ENCODE measurements at regions not wholly inside any gene's neighbourhood (a gene's known extent, or its start where the extent isn't known, plus 50 kb on each side); places are given as distances from the start of the nearest gene placed in this dataset.
A peak's percentile ranks its signal among the peaks of the same experiment; 100 is the strongest.

DNA sequence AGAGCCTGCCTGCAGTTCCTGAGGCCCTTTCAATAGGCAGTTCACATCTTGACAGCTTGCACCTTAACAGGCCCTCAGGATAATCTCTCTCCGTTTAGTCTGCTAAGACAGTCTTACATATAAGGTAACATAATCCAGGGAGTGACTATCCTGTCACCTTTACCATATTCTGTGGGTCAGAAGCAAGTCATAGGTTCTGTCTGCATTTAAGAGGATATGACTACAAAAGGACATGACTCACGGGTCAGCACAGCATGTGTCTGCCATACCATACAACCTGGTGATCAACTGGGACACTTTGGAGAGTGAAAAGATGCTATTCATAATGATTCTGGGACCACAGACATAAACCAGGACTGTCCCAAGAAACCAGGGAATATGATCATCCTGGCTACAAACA is 611.1 kb downstream of the SOX6 start:
- DNase-seq = no peak

DNA sequence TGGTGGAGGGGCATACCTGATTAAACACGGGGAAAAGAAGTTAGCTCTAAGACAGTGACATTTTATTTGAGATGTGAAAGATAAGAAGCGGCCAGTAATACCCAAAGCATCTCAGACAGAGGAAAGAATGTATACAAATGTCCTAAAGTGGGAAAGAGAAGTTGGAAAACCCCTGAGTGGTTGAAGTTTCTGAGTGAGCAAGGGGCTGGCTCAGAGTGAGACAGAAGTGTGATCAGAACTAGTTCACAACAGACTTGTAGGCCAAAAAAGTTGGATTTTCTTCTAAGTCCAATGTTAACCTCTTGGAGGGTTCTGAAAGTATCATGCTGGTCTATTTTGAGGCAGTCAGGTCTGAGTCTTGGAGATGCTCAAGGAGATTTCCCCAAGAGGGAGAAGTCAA is 608.7 kb downstream of the SOX6 start:
- no peak for DNase-seq

DNA sequence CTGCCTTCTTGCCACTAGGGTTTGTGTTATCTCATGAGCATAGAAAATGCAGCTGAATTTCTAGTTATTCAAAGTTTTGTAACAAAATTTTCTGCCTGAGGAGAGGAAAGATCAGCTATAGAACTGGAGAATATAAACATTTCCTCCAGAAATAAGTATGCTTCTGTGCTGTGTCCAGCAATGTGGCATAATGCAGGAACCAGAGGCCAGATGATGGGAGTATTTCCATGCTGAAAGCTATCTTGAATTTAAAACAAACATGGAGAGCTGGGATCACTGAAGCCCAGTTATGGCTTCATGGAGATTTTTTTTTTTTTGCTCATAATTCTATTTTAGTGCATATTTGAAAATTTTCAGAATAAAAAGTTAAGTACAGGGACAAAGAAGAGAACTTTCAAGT is 608.2 kb downstream of the SOX6 start:
- no peak for DNase-seq

DNA sequence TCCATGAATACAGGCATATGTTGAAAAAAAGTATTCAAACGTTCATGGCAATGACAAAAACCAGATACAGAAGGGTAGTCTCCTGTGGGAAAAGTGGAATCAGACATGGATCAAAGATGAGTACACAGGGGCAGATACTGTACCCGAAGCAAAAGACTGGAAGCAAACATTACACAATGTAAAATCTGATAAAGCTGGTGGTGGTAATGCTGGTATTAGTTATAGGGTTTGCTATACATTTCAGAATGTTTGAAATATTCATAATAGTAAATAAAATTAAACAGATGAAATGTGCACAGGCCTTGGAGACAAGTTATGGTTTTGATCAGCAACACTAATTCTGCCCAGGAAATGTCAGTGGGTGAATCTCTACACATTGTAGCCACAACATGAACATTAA is 607.6 kb downstream of the SOX6 start:
- no peak for DNase-seq

DNA sequence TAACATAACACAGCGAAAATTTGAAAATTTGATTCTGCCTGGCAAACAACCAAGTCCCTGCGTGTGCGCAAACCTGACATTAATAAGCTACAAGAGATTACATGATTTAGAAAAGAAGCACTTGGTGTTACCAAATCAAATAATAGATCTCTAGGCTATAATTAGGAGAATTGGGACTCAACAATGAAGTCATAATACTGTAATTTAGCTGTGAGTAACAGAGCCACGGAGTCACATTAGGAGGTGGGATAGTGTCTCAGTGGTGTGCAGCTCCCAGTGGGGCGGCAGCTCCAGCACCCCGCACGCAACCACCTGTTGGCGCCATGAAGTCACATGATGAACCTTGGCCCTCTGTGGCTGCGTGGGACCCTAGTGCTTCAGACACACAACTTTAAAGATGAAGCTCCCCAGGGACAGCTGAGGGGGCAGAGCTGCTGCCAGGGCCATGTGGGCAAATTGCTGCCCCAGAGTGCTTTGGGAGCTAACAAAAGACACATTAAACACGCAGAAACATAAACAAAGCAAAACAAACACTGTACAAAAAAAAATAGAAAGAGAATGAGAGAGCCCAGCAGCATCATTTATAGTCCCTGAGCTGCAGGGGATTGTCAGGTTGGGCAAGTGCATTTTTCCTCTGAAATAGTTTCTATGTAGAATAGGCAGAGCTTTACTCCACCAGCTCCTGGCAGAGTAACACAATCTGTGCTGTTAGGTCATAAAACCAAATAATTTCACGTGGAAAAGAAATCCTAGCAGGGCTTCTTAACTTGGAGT is 605.6 kb downstream of the SOX6 start:
- no peak for DNase-seq

GRCh38 chr11:15754221-15754620 is 602.1 kb downstream of the SOX6 start:
- no peak for DNase-seq

GRCh38 chr11:15757048-15757698 is 599.2 kb downstream of the SOX6 start:
- DNase-seq = no peak

DNA sequence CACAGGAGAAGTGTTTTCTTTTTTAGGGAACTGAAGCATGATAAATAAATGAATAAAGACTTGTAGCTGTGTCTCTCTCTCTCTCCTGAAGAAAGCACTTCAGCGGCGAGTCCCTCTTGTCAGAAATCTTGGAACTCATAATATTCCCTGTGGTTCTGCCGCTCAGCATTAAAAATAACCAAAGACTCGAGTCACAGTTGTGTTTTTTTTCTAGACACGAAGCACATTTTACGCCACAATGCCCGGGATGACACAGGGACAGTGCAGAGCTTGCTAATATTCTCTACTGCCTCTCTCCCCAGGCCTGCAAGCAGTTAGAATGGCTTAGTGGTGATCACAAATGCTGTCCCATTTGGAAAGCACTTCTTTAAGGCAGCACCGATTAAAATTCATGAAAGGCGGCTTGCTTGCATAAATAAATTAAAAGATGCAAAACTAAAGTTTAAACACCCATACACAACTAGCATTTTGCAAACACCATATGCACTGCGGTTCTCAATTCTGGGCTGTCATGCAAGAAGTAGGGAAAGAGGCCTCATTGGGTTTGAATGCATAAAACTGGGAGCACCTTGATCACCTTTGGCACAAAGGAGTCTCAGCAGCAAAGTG is 597.4 kb downstream of the SOX6 start:
- no peak for DNase-seq

DNA sequence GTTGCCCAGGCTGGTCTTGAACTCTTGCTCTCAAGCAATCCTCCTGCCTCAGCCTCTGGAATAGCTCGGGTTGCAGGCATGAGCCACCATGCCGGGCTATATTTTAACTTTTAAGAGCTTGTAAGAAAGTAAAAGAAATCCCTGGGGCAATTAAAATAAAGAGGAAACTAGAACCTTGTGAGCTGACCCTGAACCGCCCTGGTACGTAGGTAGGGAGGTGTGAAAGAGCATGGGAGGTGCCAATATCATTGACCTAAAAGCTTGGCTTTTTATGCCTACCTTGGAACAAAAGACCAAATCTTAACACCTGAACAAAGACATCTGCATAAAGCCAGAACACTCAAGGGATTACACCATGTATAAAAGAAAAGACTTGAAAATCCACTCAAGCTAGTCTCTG is 595.1 kb downstream of the SOX6 start:
- no peak for DNase-seq

DNA sequence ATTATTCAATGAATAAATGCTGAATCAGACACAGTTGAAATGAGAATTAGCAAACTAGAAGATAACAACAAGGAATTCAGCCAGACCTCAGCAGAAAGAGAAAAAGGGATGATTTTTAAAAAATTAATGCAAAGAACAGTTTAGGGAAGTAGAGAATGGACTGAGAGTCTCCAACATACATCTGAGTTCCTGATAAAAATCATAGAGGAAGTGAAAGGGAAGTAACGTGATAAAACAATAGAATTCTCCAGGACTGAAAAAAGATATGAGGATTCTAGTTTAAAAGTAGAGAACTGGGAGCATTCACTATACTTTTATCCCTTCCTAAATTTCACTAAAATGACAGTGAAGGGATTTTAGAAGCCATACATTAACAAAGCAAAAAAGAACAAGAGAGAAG is 592.0 kb downstream of the SOX6 start:
- DNase-seq = no peak

GRCh38 chr11:15764948-15765347 is 591.4 kb downstream of the SOX6 start:
- DNase-seq = no peak

- DNase-seq = no peak
Observed at GRCh38 chr11:15765530-15765929, 590.8 kb downstream of the SOX6 start.

GRCh38 chr11:15768321-15768720 is 588.0 kb downstream of the SOX6 start:
- DNase-seq = no peak

- no peak for DNase-seq
Observed at GRCh38 chr11:15769203-15769602, 587.1 kb downstream of the SOX6 start.

DNA sequence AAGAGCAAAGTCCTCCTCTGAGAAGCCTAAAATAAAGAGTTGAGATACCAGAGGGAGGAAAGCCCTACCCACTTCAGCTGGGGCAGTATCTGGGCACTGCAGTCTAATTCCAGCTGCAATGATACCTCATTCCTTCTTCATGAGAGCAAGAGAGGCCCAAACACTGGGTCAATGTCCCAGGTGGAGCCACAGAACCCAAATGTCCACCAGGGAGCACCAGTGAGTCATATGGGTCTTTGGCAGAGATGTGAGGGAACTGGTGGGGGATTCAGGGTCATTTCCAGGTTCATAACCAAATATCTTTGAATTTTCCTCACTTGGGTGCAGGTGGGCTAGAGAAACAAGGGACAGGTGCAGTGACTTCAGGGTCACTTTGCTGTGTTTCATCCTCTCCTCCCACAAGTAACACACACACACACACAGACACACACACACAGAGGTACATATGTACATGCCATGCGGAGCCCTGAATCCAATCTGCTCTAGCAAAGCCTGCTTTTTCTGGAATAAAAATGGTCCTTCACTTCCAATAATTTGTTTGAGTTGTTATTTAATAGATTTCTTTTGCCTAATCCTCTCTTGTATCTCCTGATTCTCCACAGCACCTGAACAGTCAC is 585.4 kb downstream of the SOX6 start:
- DNase-seq = peak in 1 of 2 experiments; percentile 5

DNA sequence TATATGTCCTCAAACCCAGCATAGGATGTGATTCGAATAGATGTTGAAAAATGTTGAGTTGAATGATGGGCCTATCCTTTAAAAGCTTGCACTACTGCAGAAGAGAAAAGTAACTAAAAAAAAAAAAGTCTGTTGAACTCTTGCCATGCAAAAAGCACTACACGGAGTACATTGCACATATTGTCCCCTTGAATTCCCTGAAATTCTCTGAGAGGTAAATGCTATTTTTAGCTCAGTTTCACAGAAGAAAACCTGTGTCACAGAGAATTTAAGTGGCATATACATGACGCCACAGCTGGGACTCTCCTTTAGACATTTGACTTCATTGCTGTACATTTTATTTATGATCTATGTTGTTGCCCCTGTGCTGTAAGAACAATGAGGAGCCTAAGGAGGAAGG is 583.8 kb downstream of the SOX6 start:
- DNase-seq = no peak

GRCh38 chr11:15772981-15773380 is 583.4 kb downstream of the SOX6 start:
- no peak for DNase-seq

- DNase-seq = no peak
Observed at GRCh38 chr11:15773476-15774387, 582.6 kb downstream of the SOX6 start.

- no peak for DNase-seq
Observed at GRCh38 chr11:15774388-15774939, 581.9 kb downstream of the SOX6 start.

DNA sequence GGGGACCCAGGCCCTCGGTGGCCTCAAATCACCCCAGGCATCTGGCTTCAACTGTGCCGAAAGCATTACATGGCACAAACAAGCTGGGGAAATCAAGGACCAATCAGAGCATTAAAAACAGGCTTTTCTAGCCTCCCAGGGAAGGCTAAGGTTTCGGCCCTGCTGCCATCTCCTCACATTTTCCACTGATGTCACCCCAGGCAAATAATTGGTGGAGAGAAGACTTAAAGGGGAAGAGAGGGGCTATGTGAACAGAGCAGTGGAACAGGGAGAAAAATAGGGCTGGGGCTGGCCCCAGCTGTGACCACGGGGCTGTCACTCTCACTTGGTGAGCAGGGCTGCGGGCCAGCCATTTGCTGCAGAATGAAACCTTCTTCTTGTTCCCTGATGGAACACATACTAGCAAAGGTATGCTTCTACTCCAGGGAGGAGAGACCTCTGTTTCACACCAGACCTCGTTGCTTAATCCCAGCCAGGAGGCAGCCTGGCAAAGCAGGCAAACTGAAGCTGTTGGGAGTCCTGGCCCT is 581.3 kb downstream of the SOX6 start:
- no peak for DNase-seq

- DNase-seq = no peak
Observed at GRCh38 chr11:15775797-15776196, 580.5 kb downstream of the SOX6 start.

DNA sequence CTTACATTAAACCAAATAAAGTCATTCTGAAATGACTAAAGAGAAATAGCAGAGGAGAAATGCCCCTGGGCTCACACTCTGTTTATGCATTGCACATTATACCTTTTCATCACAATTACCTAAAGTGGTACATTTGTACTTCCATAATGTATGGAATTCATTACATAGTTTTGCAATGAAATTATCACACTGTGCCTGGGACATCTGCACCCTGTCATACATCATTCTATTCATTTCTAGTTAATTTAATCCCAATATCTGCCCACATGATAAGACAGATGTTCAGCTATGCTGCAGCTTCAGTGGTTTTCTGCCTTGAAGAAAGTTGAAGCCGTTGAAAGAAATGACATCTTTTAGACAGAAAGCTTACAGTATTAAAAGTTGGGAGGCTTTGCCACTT is 580.0 kb downstream of the SOX6 start:
- no peak for DNase-seq
